RKO (cell line): ENCODE measurements at regions not wholly inside any gene's neighbourhood (a gene's known extent, or its start where the extent isn't known, plus 50 kb on each side); places are given as distances from the start of the nearest gene placed in this dataset.

Source experiments
- DNase-seq: peaks from one replicate; pipeline ENCODE4 v3.0.0-alpha.2; 2016; ENCODE audit warnings: low spot score

GRCh38 chr5:107325866-107326265 is 344.9 kb downstream of the EFNA5 start:
- no peak for DNase-seq

DNA sequence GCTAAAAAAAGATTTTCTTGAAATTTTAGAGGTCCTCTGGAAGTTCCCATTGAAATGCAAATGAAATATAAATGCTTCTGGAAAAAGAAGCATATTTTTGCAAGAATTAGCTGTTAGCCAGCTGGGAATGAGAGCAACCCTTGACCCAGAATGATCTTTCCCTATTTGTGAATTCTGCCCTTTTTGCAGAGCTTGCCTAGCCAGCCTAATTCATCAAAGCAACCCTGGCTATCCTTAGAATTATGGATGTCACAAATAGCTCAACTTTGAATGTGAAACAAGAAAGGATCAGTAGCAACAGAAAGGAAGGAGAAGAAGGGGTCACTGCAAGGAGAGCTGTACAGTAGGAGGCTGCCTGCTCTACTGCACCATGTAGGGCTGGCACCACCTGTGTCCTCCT is 345.9 kb downstream of the EFNA5 start:
- DNase-seq: no peak

DNA sequence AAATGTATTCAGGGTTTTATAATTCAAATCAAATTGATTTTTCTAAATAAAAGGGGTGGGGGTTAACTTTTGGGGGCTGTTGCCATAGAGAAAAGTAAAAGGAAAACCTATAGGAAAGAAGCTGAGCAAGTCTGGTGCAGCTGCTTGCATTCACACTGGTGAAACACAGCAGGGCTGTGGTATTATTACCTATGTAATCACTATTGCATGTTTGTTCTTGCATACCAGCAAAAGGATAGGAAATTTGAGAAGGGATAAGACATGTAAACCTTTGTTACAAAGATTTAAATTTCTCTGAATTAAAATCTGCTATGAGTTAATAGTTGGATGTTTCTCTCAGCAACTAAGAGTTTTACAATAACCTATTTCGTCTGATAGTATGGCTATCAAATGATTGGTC is 346.7 kb downstream of the EFNA5 start:
- DNase-seq: no peak

DNA sequence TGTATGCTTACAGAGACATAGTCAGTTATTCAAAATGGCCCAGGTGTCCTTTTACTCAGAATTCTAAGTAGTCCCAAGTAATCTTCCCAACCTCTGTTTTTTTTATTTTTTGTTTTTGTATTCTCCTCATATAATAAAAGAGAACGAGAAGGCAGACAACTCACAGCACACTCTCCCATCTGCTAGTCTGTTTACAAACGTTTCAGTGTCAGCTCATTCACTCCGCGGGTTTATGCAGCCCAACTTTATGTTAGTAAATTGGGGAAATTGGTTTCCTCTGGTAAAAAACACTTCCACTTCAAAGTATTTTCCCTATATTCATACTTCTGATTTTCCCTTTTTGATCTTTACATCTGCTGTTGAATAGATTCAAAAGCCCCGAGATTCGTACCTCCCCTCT is 347.2 kb downstream of the EFNA5 start:
- no peak for DNase-seq

GRCh38 chr5:107322936-107323335 is 347.8 kb downstream of the EFNA5 start:
- DNase-seq: no peak

DNA sequence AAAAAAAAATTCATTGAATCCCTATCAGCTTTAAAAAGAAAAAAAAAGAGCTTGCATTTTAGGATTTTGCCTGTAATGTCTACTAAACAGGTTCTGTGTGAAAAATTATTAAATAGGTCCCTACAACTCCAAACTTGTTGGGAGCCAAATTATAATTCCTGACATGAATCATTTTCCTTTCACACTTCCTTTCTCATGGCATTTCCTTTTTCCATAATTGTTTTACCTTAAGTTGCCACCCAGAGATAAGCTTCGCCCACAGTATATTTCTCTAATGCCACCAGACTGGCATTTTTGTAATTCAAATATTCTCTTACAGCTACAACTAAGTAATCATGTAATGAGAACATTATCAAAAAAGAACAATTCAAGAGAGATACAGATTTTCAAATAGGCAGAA is 348.8 kb downstream of the EFNA5 start:
- DNase-seq: no peak

- DNase-seq: no peak
Observed at GRCh38 chr5:107320846-107321245, 349.9 kb downstream of the EFNA5 start.

GRCh38 chr5:107320376-107320775 is 350.4 kb downstream of the EFNA5 start:
- no peak for DNase-seq

- DNase-seq: no peak
Observed at GRCh38 chr5:107319901-107320300, 350.8 kb downstream of the EFNA5 start.

DNA sequence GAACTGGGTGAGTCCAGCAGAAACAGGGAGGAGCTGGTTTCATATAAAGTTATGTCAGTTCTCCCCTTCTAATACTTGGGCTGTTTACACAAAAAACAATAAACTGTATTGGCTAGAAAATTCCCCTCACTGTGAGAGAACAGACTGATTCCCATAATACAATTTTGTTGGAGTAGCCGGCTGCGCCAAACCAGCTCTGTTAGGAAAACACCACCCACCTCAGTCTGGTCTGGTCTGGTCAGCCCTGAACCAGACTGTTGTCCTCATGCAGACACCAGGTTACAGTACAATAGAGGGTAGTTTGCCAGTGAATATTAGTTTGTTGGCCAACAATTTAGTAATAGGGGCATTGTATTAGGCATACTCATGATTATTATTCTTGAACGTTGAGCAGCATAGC is 356.4 kb downstream of the EFNA5 start:
- DNase-seq: no peak

DNA sequence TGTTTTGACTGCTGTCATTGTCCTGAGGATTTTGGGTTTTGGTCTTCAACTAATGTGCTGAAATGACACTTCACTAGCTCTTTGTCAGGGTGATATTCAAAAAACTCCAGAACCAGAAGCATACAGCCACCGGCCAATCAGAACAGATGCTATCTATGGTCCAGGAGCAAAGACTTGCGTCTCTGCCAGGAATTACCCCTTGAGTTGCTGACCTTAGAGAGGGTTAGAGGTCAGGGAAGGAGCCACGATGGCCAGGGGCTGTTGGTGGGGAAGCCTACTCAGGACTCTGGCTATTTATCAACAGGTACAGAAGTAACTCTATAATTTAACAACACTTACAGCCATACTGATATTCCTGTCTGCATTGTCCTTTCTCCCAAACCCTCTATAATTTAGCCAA is 356.8 kb downstream of the EFNA5 start:
- DNase-seq: no peak

- no peak for DNase-seq
Observed at GRCh38 chr5:107313098-107313497, 357.6 kb downstream of the EFNA5 start.

- no peak for DNase-seq
Observed at GRCh38 chr5:107310181-107310580, 360.6 kb downstream of the EFNA5 start.

DNA sequence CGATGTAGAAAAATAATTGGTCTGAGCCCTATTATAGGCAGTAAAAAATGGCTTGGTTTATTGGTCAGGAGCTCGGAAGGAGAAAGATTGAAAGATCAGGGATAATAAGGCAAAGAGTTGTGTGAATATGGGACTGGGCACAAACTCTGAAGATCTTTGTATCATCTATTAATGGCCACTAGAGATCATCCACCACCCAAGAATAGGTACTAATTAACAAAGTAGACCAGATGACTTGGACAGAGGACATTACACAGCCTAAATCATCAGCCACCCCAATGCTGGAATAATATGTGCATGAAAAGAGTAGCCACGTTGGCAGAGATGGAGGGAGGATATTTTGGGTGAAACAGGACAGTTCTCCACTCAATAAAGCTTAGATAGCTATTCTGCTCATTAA is 364.1 kb downstream of the EFNA5 start:
- no peak for DNase-seq

GRCh38 chr5:107306002-107306401 is 364.7 kb downstream of the EFNA5 start:
- no peak for DNase-seq

DNA sequence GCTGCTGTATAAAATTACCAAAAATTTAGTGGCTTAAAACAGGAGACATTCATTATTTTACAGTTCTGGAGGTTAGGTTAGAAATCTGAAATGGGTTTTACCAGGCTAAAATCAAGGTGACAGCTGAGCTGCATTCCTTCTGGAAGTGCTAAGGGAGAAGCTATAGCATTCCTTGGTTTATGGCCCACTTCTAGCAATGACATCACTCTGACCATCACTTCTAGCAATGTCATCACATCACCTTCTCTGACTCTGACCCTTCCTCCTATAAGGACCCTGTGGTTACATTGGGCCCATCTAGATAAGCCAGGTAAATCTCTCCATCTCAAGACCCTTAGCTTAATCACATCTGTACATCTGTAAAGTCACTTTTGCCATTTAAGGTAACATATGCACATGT is 366.1 kb downstream of the EFNA5 start:
- no peak for DNase-seq

GRCh38 chr5:107303171-107303968 is 367.4 kb downstream of the EFNA5 start:
- DNase-seq: no peak

- no peak for DNase-seq
Observed at GRCh38 chr5:107302441-107302840, 368.3 kb downstream of the EFNA5 start.

DNA sequence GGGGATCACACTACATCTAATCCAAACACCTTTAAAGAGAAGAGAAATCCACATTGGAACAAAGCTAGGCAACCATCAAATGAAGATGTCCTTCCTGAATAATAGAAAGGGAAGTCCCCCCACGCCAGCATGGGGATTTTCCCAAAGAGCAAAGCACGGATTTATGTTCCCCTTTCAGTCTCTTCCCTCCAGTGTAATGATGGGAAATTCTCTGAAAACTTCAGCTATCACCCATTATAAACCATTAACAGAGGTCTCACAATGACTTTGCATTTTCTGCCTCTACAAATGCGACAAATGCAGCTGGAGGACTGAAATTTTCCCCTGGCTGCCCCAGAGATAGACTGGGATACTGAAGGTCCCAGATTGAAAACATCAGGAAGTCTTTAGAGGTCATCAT is 368.7 kb downstream of the EFNA5 start:
- no peak for DNase-seq

DNA sequence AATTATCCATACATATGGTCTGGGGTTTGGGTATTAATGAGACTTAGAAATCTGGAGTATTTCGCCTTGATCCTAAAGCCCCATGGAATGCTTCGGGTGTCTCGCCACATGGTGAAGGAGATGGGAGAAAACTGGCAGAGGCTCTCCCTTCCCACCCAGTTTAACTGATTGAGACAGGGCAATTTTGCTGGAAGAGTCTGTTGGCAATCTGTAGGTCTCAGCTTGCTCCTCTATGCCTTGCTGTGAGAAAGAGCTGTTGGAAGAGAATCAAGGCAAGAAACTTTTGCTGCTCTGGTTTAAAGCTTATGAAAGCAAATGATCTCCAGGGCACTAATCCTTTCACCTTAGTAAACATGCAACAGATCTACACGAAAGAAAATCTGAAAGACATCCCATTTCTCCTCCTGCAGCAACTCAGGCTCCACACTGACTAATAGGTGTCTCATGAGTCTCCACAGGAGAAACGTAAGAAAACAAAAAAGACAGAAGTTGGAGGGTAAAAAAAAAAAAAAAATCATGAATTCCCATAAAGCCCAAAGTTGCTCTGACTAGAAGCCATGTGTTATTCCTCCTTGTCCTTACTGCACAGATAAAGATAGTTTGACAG is 369.9 kb downstream of the EFNA5 start:
- DNase-seq: no peak

DNA sequence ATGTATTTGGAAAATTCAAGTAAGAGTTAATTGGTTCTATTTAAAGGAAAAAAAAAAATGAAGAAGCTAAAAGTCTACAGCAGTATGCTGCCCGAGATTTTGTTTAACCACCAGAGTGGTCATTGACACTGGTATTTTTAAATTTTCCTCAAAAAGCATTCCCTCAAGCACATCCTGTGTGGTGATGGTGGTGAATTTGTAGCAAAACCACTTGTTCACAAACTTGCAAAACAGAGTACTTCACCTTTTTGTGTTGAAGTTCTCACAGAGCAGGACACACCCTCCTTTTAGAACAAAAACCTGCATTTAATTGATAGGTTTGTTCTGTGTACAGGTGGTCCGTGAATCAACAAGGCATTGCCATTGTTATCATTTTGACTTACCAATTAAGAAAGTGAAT is 374.2 kb downstream of the EFNA5 start:
- DNase-seq: no peak

DNA sequence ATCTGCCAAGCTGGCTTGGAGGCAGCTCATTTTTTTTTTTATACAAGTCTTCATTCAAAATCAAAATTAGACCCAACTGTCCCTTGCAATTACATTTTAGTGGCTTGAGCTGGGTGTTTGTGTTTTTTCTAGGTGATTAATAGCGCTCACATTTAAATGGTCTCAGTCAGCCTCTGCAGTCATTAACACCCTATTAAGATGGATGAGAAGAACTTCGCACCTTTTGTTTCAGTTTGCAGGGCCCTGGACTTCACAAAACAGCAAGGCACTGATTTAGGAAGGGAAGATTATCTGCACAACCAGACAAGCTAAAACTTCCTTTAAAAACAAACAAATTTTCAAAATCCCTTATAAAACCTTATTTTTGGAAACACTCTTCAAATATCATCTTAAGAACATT is 374.8 kb downstream of the EFNA5 start:
- no peak for DNase-seq

- DNase-seq: no peak
Observed at GRCh38 chr5:107294669-107295068, 376.1 kb downstream of the EFNA5 start.

DNA sequence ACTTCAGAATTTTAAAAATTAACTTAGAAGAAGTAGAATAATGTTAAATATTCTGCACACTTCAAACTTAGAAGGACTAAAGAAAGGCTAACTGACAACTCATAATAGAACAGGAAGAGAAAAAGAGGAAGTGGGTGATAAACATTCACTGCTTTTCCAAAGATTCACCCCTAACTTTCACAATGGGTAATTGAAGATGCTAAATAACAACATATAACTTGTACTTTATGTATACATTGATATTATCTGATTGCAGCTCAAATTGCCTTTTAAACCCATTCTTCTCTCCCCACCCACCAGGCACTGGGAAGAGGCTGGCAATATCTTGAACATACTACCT is 376.6 kb downstream of the EFNA5 start:
- no peak for DNase-seq
